CD4-positive, alpha-beta T cell (primary cell): ENCODE measurements at regions not wholly inside any gene's neighbourhood (a gene's known extent, or its start where the extent isn't known, plus 50 kb on each side); places are given as distances from the start of the nearest gene placed in this dataset.

Experiments
- ATAC-seq: fragments of 200-7000 bp; cut with Tn5 transposase; one replicate; pipeline ENCODE4 v1.10.0; 2022; ENCODE audit warnings: mild to moderate bottlenecking; ENCODE audit not compliant: poor library complexity
- CTCF ChIA-PET: fragments of 350-600 bp; sonication (Branson Sonifier 250); formaldehyde crosslinking; loops from one replicate; lab custom pipeline; 2021; ENCODE audit warnings: antibody characterized with exemption, inconsistent platforms; lab: Charles Lee
- POLR2A ChIA-PET: fragments of 350-600 bp; sonication (Branson Sonifier 250); formaldehyde crosslinking; loops from one replicate; lab custom pipeline; 2021; ENCODE audit warnings: antibody characterized with exemption, inconsistent platforms; lab: Charles Lee
- DNase-seq, 14 experiments: peaks; one replicate each; pipeline ENCODE4 v3.0.0-alpha.2; 2013 to 2020; ENCODE audit warnings: mixed read lengths in 2 of 14
- H3K27ac ChIP-seq, 2 donors: one replicate each; pipeline versions ENCODE4 v1.5.1 to v1.7.0; 2013; ENCODE audit warnings: low read length in 2 of 2, low read depth in 1 of 2, mild to moderate bottlenecking in 1 of 2
- H3K27me3 ChIP-seq, 2 experiments: 1 replicate in 1 of 2; 2 replicates in 1 of 2; pipeline versions ENCODE4 v1.6.1 to v1.7.0; 2013; ENCODE audit warnings: low read length in 2 of 2, control low read depth in 1 of 2, mild to moderate bottlenecking in 1 of 2, moderate library complexity in 1 of 2; ENCODE audit not compliant: insufficient read depth in 2 of 2, control insufficient read depth in 1 of 2
- H3K36me3 ChIP-seq: one replicate; pipeline ENCODE4 v1.6.1; 2013; ENCODE audit warnings: low read length, control low read depth; ENCODE audit not compliant: insufficient read depth
- H3K4me1 ChIP-seq: one replicate; pipeline ENCODE4 v1.6.1; 2013; ENCODE audit warnings: low read length, control low read depth; ENCODE audit not compliant: insufficient read depth
- H3K4me3 ChIP-seq: one replicate; pipeline ENCODE4 v1.5.1; 2013; ENCODE audit warnings: mild to moderate bottlenecking, low read length, moderate library complexity
- H3K9me3 ChIP-seq, 2 experiments: 1 replicate in 1 of 2; 2 replicates in 1 of 2; pipeline versions ENCODE4 v1.6.1 to v1.7.0; 2013; ENCODE audit warnings: low read length in 2 of 2, mild to moderate bottlenecking in 2 of 2, control low read depth in 1 of 2, moderate library complexity in 1 of 2; ENCODE audit not compliant: control insufficient read depth in 1 of 2, insufficient read depth in 1 of 2
- H3K27ac Mint-ChIP-seq: one replicate; pipeline ENCODE4 v1.8.0; 2020; ENCODE audit warnings: mixed read lengths
- H3K27me3 Mint-ChIP-seq: one replicate; pipeline ENCODE4 v1.8.0; 2021; ENCODE audit warnings: mixed read lengths
- H3K36me3 Mint-ChIP-seq: one replicate; pipeline ENCODE4 v1.8.0; 2021; ENCODE audit warnings: low read depth, mixed read lengths
- H3K4me1 Mint-ChIP-seq: one replicate; pipeline ENCODE4 v1.8.0; 2021; ENCODE audit warnings: low read depth, mixed read lengths
- H3K4me3 Mint-ChIP-seq: one replicate; pipeline ENCODE4 v1.8.0; 2020; ENCODE audit warnings: mild to moderate bottlenecking, mixed read lengths
- H3K9me3 Mint-ChIP-seq: one replicate; pipeline ENCODE4 v1.8.0; 2020; ENCODE audit warnings: mixed read lengths
- CTCF ChIP-seq: fragments of 200-600 bp; IDR thresholded peaks from one replicate; pipeline ENCODE4 v1.8.0; 2022; ENCODE audit warnings: antibody characterized with exemption, mild to moderate bottlenecking
- intact Hi-C, 2 experiments: fragments of 100-400 bp; cut with DNase I in 1 of 2; cut with micrococcal nuclease in 1 of 2; formaldehyde crosslinking; loops; one replicate each; pipeline versions ENCODE4 v1.15.1 to v1.9.0; 2023 to 2025; cut with DNase I, micrococcal nuclease

GRCh38 chr6:154619146-154619545 is 108.7 kb upstream of the CNKSR3 start:
- no peak for TF ChIP-seq CTCF
- POLR2A ChIA-PET, result no interaction called here
- Mint-ChIP-seq H3K27ac (no peak overlapping the region), H3K27me3 (no peaks in the 10 kb centered on the region), H3K4me1 (no peaks in the 10 kb centered on the region), H3K4me3 (no peak overlapping the region), H3K9me3 (no peaks in the 10 kb centered on the region), H3K36me3 (no peaks in the 10 kb centered on the region)
- intact Hi-C loops, result no loop called here
- H3K9me3 ChIP-seq, result peaks cover 0 to 4% of the 10 kb centered on the region in 2 experiments
- no peak overlapping the region for H3K4me3 ChIP-seq
- H3K4me1 ChIP-seq, result no peaks in the 10 kb centered on the region
- CTCF ChIA-PET, result no interaction called here
- no peak overlapping the region for H3K27ac ChIP-seq
- ATAC-seq (no peak), DNase-seq (no peak)
- no peaks in the 10 kb centered on the region for H3K27me3 ChIP-seq
- H3K36me3 ChIP-seq, result no peaks in the 10 kb centered on the region

- no peaks in the 10 kb centered on the region for H3K4me1 ChIP-seq
- Mint-ChIP-seq H3K27ac (no peak overlapping the region), H3K4me3 (no peak overlapping the region), H3K36me3 (no peaks in the 10 kb centered on the region), H3K4me1 (no peaks in the 10 kb centered on the region), H3K27me3 (no peaks in the 10 kb centered on the region), H3K9me3 (no peaks in the 10 kb centered on the region)
- H3K9me3 ChIP-seq, result no peaks in the 10 kb centered on the region
- no peak overlapping the region for H3K27ac ChIP-seq
- TF ChIP-seq CTCF, result no peak
- intact Hi-C loops, result no loop called here
- no peaks in the 10 kb centered on the region for H3K27me3 ChIP-seq
- POLR2A ChIA-PET, result no interaction called here
- H3K4me3 ChIP-seq, result no peak overlapping the region
- CTCF ChIA-PET, result no interaction called here
- no peaks in the 10 kb centered on the region for H3K36me3 ChIP-seq
- DNase-seq (no peak), ATAC-seq (no peak)
Observed at GRCh38 chr6:154621686-154622085, 111.2 kb upstream of the CNKSR3 start.

DNA sequence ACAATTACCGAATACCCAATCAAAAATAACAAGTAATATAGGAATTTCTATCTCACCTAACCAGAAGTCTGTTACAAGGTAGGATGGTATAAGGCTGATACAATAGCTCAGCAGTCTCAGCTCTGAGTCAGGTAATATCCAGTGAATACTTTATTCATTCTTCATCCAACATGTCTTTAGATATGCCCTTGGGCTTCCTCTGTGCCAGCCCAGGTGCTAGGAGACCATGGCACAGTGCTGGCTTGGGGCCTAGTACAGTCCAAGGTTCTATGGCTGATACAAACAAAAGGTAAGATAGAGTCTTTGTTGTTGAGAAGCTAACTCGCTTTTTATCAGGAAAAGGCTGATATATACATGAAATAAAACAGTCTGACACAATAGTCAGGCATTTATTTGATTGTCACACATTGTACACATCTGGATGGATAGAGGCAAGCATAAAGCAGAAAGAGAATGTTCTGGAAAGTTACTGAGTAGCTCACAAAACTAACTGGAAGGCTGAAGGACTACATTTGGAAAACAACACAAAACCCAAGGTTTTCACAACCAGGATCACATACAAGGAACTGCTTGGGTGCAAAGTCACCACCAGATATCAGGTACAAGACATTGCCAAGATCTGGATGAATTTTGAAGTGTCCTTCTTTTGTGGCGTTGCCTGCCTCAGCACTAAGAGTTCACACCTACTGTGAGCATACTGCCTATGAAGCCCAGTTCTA is 110.4 kb upstream of the SCAF8 start:
- POLR2A ChIA-PET, result no interaction called here
- H3K36me3 ChIP-seq, result no peaks in the 10 kb centered on the region
- H3K4me3 ChIP-seq, result no peak overlapping the region
- no peaks in the 10 kb centered on the region for H3K27me3 ChIP-seq
- H3K9me3 ChIP-seq, result no peaks in the 10 kb centered on the region
- Mint-ChIP-seq H3K4me1 (no peaks in the 10 kb centered on the region), H3K9me3 (no peaks in the 10 kb centered on the region), H3K36me3 (no peaks in the 10 kb centered on the region), H3K4me3 (no peak overlapping the region), H3K27me3 (no peaks in the 10 kb centered on the region), H3K27ac (no peak overlapping the region)
- DNase-seq (no peak), ATAC-seq (no peak)
- intact Hi-C loops, result no loop called here
- H3K27ac ChIP-seq, result no peak overlapping the region
- H3K4me1 ChIP-seq, result no peaks in the 10 kb centered on the region
- CTCF ChIA-PET, result no interaction called here
- TF ChIP-seq CTCF, result no peak
